GM23248 (cell line): ENCODE measurements at regions not wholly inside any gene's neighbourhood (a gene's known extent, or its start where the extent isn't known, plus 50 kb on each side); places are given as distances from the start of the nearest gene placed in this dataset.

Experiments used
- EZH2 ChIP-seq: fragments of 200-600 bp; sonication (generic); IDR thresholded peaks from 2 replicates; pipeline ENCODE4 v1.6.1; 2018; ENCODE audit warnings: antibody characterized with exemption, mild to moderate bottlenecking; ENCODE audit not compliant: insufficient read depth, poor library complexity, severe bottlenecking
- EZH2phosphoT487 ChIP-seq: fragments of 200-600 bp; sonication (generic); IDR thresholded peaks from 2 replicates; pipeline ENCODE4 v1.6.1; 2018; ENCODE audit warnings: antibody characterized with exemption, moderate library complexity, mild to moderate bottlenecking, low read depth; ENCODE audit not compliant: insufficient read depth

DNA sequence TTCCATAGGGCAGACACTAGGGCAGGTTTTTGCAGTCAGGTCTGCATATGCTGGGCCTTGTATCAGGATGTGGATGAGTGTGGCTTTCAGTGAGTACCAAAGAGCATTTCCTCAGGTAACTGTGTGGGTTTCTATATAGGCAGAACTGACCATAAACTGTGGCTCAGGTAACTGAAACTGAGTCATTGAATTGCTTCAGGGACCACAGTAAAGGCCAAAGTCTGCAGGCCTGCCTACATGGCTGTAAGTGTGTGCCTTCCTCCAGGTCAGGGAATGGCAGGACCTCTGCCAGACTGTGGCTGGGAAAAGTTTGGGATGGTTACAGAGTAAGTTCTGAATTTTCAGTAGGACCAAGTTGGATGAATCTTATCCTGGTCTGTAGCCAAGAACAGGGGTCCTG is 85.6 kb downstream of the ZNF486 start:
- TF ChIP-seq EZH2phosphoT487 = no peak
- no peak for TF ChIP-seq EZH2
